CD14-positive monocyte (primary cell): ENCODE measurements at regions not wholly inside any gene's neighbourhood (a gene's known extent, or its start where the extent isn't known, plus 50 kb on each side); places are given as distances from the start of the nearest gene placed in this dataset.

Source experiments
- DNase-seq, 3 donors: peaks; one replicate each; pipeline ENCODE4 v3.0.0-alpha.2; 2011 to 2022
- H2AFZ ChIP-seq: 2 replicates; pipeline ENCODE4 v1.6.0; 2012; ENCODE audit warnings: mild to moderate bottlenecking, low read depth, low read length, inconsistent platforms; ENCODE audit not compliant: insufficient read depth, poor library complexity, severe bottlenecking
- H3K27ac ChIP-seq, 2 donors: 1 replicate in 1 of 2; 2 replicates in 1 of 2; pipeline ENCODE4 v1.5.1; 2012 to 2013; ENCODE audit warnings: low read length in 2 of 2, control low read depth in 1 of 2, inconsistent platforms in 1 of 2, low read depth in 1 of 2, mild to moderate bottlenecking in 1 of 2
- H3K27me3 ChIP-seq, 2 donors: one replicate each; pipeline versions ENCODE4 v1.6.0 to v1.6.1; 2011 to 2013; ENCODE audit warnings: low read length in 2 of 2; ENCODE audit not compliant: control insufficient read depth in 2 of 2, insufficient read depth in 2 of 2
- H3K36me3 ChIP-seq, 2 donors: replicated peaks in 1 of 2; 1 replicate in 1 of 2; 2 replicates in 1 of 2; pipeline versions ENCODE4 v1.5.1 to v1.6.1; 2012 to 2013; ENCODE audit warnings: low read length in 2 of 2, control low read depth in 1 of 2, inconsistent platforms in 1 of 2, mild to moderate bottlenecking in 1 of 2; ENCODE audit not compliant: insufficient read depth in 2 of 2, control insufficient read depth in 1 of 2
- H3K4me1 ChIP-seq, 2 donors: 1 replicate in 1 of 2; 2 replicates in 1 of 2; pipeline versions ENCODE4 v1.5.1 to v1.6.1; 2012 to 2013; ENCODE audit warnings: low read length in 2 of 2, control low read depth in 1 of 2, inconsistent platforms in 1 of 2, mild to moderate bottlenecking in 1 of 2, moderate library complexity in 1 of 2; ENCODE audit not compliant: insufficient read depth in 2 of 2, control insufficient read depth in 1 of 2
- H3K4me2 ChIP-seq: replicated peaks from 2 replicates; pipeline ENCODE3; 2012; ENCODE audit warnings: low read length, moderate library complexity, mild to moderate bottlenecking; ENCODE audit not compliant: poor library complexity, severe bottlenecking; ENCODE audit errors: extremely low read depth
- H3K4me3 ChIP-seq, 3 experiments: fragments of 200-600 bp in 1 of 3; sonication (generic) in 1 of 3; replicated peaks in 1 of 3; 1 replicate in 2 of 3; 2 replicates in 1 of 3; pipeline ENCODE4 v1.5.1; 2011 to 2013; ENCODE audit warnings: low read length in 3 of 3, mild to moderate bottlenecking in 3 of 3, control low read depth in 2 of 3, low read depth in 2 of 3, inconsistent platforms in 1 of 3, moderate library complexity in 1 of 3
- H3K79me2 ChIP-seq: 2 replicates; pipeline ENCODE4 v1.6.0; 2012; ENCODE audit warnings: mild to moderate bottlenecking, control low read depth, inconsistent platforms, low read length, moderate library complexity; ENCODE audit not compliant: insufficient read depth
- H3K9ac ChIP-seq: 2 replicates; pipeline ENCODE4 v1.6.0; 2017; ENCODE audit warnings: low read length, mild to moderate bottlenecking; ENCODE audit not compliant: insufficient read depth, poor library complexity, severe bottlenecking
- H3K9me3 ChIP-seq, 2 donors: replicated peaks in 1 of 2; 1 replicate in 1 of 2; 2 replicates in 1 of 2; pipeline versions ENCODE4 v1.5.1 to v1.6.1; 2012 to 2013; ENCODE audit warnings: low read length in 2 of 2, control low read depth in 1 of 2; ENCODE audit not compliant: control insufficient read depth in 1 of 2, insufficient read depth in 1 of 2
- H4K20me1 ChIP-seq: 2 replicates; pipeline ENCODE4 v1.6.0; 2012; ENCODE audit warnings: mild to moderate bottlenecking, low read length, control low read depth, moderate library complexity; ENCODE audit not compliant: insufficient read depth
- H3K27ac Mint-ChIP-seq, 7 donors: one replicate each; pipeline ENCODE4 v1.8.0; 2020; ENCODE audit warnings: mild to moderate bottlenecking in 7 of 7, mixed read lengths in 7 of 7, moderate library complexity in 6 of 7, inconsistent platforms in 2 of 7
- H3K27me3 Mint-ChIP-seq, 3 donors: one replicate each; pipeline ENCODE4 v1.8.0; 2021 to 2022; ENCODE audit warnings: low read depth in 3 of 3, mild to moderate bottlenecking in 3 of 3, mixed read lengths in 3 of 3, moderate library complexity in 3 of 3, inconsistent platforms in 1 of 3
- H3K36me3 Mint-ChIP-seq, 2 donors: one replicate each; pipeline ENCODE4 v1.8.0; 2020; ENCODE audit warnings: mixed read lengths in 2 of 2, inconsistent platforms in 1 of 2, mild to moderate bottlenecking in 1 of 2
- H3K4me1 Mint-ChIP-seq: one replicate; pipeline ENCODE4 v1.8.0; 2020; ENCODE audit warnings: mild to moderate bottlenecking, mixed read lengths
- H3K4me3 Mint-ChIP-seq, 2 donors: one replicate each; pipeline ENCODE4 v1.8.0; 2020; ENCODE audit warnings: mild to moderate bottlenecking in 2 of 2, mixed read lengths in 2 of 2, moderate library complexity in 1 of 2
- H3K9me3 Mint-ChIP-seq, 7 donors: one replicate each; pipeline ENCODE4 v1.8.0; 2020 to 2022; ENCODE audit warnings: mixed read lengths in 7 of 7, mild to moderate bottlenecking in 6 of 7, moderate library complexity in 6 of 7, inconsistent platforms in 2 of 7
- intact Hi-C, 2 donors: fragments of 100-400 bp; cut with micrococcal nuclease; formaldehyde crosslinking; loops; one replicate each; pipeline versions ENCODE4 v1.15.0 to v1.15.1; 2023
- TF ChIP-seq, protein P1 (sequence below): fragments of 200-600 bp; IDR thresholded peaks from one replicate; pipeline ENCODE4 v1.8.0; 2022; ENCODE audit warnings: antibody characterized with exemption, mild to moderate bottlenecking

DNA sequence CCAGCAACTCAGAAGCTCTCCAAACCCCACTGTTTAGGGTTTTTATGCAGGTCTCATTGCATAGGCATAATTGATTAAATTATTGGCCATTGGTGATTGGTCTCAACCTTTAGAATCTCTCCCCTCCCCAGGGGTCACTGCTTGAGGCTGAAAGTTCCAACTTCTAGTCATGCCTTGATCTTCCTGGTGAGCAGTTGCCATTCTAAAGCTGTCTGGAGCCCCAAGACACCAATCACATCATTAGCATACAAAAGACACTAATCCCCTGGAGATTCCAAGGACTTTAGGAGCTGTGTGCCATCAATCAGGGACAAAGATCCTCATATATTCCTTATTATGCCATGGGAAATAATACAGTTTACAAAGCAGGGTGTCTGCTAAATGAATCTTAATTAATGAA, 863.4 kb upstream of the KLHL29 start:
- DNase-seq: no peak

DNA sequence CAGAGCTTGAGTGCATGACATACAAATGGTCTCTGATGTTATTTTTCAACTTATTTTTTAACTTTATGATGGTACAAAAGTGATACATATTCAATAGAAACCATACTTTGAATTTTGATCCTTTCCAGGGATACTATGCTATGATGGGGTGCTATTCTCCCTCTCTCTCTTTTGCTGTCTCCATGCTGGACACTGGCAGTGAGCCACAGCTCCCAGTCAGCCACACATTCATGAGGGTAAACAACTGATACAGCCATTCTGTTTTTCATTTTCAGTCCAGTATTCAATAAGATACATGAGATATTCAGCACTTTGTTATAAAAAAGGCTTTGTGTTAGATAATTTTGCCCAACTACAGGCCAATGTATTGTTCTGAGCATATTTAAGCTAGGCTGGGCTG, 859.3 kb upstream of the KLHL29 start:
- H3K4me3 Mint-ChIP-seq: no peak overlapping the region
- Histone ChIP-seq H3K36me3 (no peaks in the 10 kb centered on the region), H3K4me1 (no peaks in the 10 kb centered on the region), H3K4me2 (no peak overlapping the region), H2AFZ (no peak overlapping the region), H3K4me3 (no peak overlapping the region), H3K79me2 (no peaks in the 10 kb centered on the region), H4K20me1 (no peaks in the 10 kb centered on the region), H3K9me3 (no peaks in the 10 kb centered on the region), H3K27me3 (no peaks in the 10 kb centered on the region), H3K27ac (no peak overlapping the region), H3K9ac (no peak overlapping the region)
- no peaks in the 10 kb centered on the region for H3K4me1 Mint-ChIP-seq
- no peak for DNase-seq
- no peaks in the 10 kb centered on the region for H3K27me3 Mint-ChIP-seq
- TF ChIP-seq, protein P1, sequence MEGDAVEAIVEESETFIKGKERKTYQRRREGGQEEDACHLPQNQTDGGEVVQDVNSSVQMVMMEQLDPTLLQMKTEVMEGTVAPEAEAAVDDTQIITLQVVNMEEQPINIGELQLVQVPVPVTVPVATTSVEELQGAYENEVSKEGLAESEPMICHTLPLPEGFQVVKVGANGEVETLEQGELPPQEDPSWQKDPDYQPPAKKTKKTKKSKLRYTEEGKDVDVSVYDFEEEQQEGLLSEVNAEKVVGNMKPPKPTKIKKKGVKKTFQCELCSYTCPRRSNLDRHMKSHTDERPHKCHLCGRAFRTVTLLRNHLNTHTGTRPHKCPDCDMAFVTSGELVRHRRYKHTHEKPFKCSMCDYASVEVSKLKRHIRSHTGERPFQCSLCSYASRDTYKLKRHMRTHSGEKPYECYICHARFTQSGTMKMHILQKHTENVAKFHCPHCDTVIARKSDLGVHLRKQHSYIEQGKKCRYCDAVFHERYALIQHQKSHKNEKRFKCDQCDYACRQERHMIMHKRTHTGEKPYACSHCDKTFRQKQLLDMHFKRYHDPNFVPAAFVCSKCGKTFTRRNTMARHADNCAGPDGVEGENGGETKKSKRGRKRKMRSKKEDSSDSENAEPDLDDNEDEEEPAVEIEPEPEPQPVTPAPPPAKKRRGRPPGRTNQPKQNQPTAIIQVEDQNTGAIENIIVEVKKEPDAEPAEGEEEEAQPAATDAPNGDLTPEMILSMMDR: no peak
- no peak overlapping the region for H3K27ac Mint-ChIP-seq
- intact Hi-C loops: no loop called here
- H3K9me3 Mint-ChIP-seq: peaks cover 0 to 8% (median 2%) of the 10 kb centered on the region in 7 donors
- H3K36me3 Mint-ChIP-seq: no peaks in the 10 kb centered on the region

More for the DNA sequence above, 863.4 kb upstream of the KLHL29 start:
- Histone ChIP-seq H3K9me3 (no peaks in the 10 kb centered on the region), H3K4me2 (no peak overlapping the region), H3K4me3 (no peak overlapping the region), H3K36me3 (no peaks in the 10 kb centered on the region), H2AFZ (no peak overlapping the region), H3K4me1 (no peaks in the 10 kb centered on the region), H3K27ac (no peak overlapping the region), H3K9ac (no peak overlapping the region), H3K79me2 (no peaks in the 10 kb centered on the region), H4K20me1 (no peaks in the 10 kb centered on the region), H3K27me3 (no peaks in the 10 kb centered on the region)
- intact Hi-C loops: no loop called here
- Mint-ChIP-seq H3K27me3 (no peaks in the 10 kb centered on the region), H3K36me3 (no peaks in the 10 kb centered on the region), H3K27ac (no peak overlapping the region), H3K4me3 (no peak overlapping the region), H3K4me1 (no peaks in the 10 kb centered on the region), H3K9me3 (peaks cover 0 to 8% (median 3%) of the 10 kb centered on the region in 7 donors)
- TF ChIP-seq, protein P1: no peak
